Esophagus muscularis mucosa (tissue), 3 donors: ENCODE measurements at regions not wholly inside any gene's neighbourhood (a gene's known extent, or its start where the extent isn't known, plus 50 kb on each side); places are given as distances from the start of the nearest gene placed in this dataset.

Experiments used
- CTCF ChIP-seq, 3 experiments: fragments of 200-600 bp in 2 of 3; fragments of 450-650 bp in 1 of 3; sonication (generic) in 2 of 3; IDR thresholded peaks; one replicate each; pipeline ENCODE4 v1.5.1; 2017 to 2019; ENCODE audit warnings: antibody characterized with exemption in 3 of 3, mild to moderate bottlenecking in 2 of 3, moderate library complexity in 1 of 3
- POLR2AphosphoS5 ChIP-seq, 2 donors: sonication (generic); formaldehyde crosslinking; IDR thresholded peaks; one replicate each; pipeline ENCODE4 v1.6.1; 2017; ENCODE audit warnings: antibody characterized with exemption in 2 of 2

GRCh38 chr4:43452948-43453347 is 560.4 kb downstream of the GRXCR1 start:
- TF ChIP-seq POLR2AphosphoS5 (IDR thresholded peaks at IDR 0.05) (no peak), CTCF (IDR thresholded peaks at IDR 0.05) (no peak)
